K562 (cell line): ENCODE measurements at regions not wholly inside any gene's neighbourhood (a gene's known extent, or its start where the extent isn't known, plus 50 kb on each side); places are given as distances from the start of the nearest gene placed in this dataset.

ENCODE experiments used
- C11orf30 ChIP-seq: fragments of 450-650 bp; IDR thresholded peaks from 2 replicates; pipeline ENCODE4 v1.6.1; 2016; ENCODE audit warnings: low read depth, mild to moderate bottlenecking
- HES1 ChIP-seq: fragments of 450-650 bp; IDR thresholded peaks from 2 replicates; pipeline ENCODE4 v1.6.1; 2016; ENCODE audit warnings: low read depth, mild to moderate bottlenecking, moderate library complexity
- HMG20A ChIP-seq: fragments of 450-650 bp; formaldehyde crosslinking; conservative IDR thresholded peaks from 2 replicates; pipeline ENCODE4 v1.4.0; 2020; ENCODE audit warnings: mild to moderate bottlenecking, mixed read lengths
- JUND ChIP-seq, 2 experiments: IDR thresholded peaks; 2 replicates in 1 of 2; 3 replicates in 1 of 2; pipeline ENCODE4 v1.6.1; 2011; ENCODE audit warnings: borderline replicate concordance in 2 of 2, low read depth in 2 of 2, low read length in 2 of 2, improper control_type of control experiment in 1 of 2, missing biosample characterization in 1 of 2, missing genetic modification characterization in 1 of 2, missing genetic modification reagents in 1 of 2
- MAZ ChIP-seq, 2 experiments: fragments of 450-650 bp in 1 of 2; sonication (generic) in 1 of 2; formaldehyde crosslinking; IDR thresholded peaks in 1 of 2; conservative IDR thresholded peaks in 1 of 2; 2 replicates each; pipeline versions ENCODE4 v1.4.0 to v1.5.0; 2020; ENCODE audit warnings: mild to moderate bottlenecking in 1 of 2, missing genetic modification reagents in 1 of 2
- MTA1 ChIP-seq: fragments of 450-650 bp; IDR thresholded peaks from 2 replicates; pipeline ENCODE4 v1.6.1; 2017; ENCODE audit warnings: borderline replicate concordance
- NFE2 ChIP-seq: IDR thresholded peaks from 2 replicates; pipeline ENCODE4 v1.6.1; 2014; ENCODE audit warnings: antibody characterized with exemption, low read depth
- NFIC ChIP-seq: fragments of 450-650 bp; IDR thresholded peaks from 2 replicates; pipeline ENCODE4 v1.6.1; 2017; ENCODE audit warnings: mild to moderate bottlenecking, inconsistent platforms
- SMARCA5 ChIP-seq: fragments of 450-650 bp; IDR thresholded peaks from 2 replicates; pipeline ENCODE4 v1.6.1; 2016
- SMARCB1 ChIP-seq: IDR thresholded peaks from 2 replicates; pipeline ENCODE4 v1.6.1; 2011; ENCODE audit warnings: improper control_type of control experiment, low read depth; ENCODE audit not compliant: insufficient read length
- STAT5B ChIP-seq: fragments of 250-450 bp; sonication (Bioruptor Pico); IDR thresholded peaks from 2 replicates; pipeline ENCODE4 v1.8.0; 2021; ENCODE audit warnings: mild to moderate bottlenecking, inconsistent platforms
- THRA ChIP-seq: fragments of 450-650 bp; IDR thresholded peaks from 2 replicates; pipeline ENCODE4 v1.6.1; 2017; ENCODE audit warnings: mild to moderate bottlenecking, moderate library complexity
- TOE1 ChIP-seq, 2 experiments: fragments of 450-650 bp in 1 of 2; sonication (generic) in 1 of 2; formaldehyde crosslinking in 1 of 2; IDR thresholded peaks; 2 replicates each; pipeline versions ENCODE4 v1.7.1 to v1.8.0; 2016 to 2022; ENCODE audit warnings: borderline replicate concordance in 2 of 2, mild to moderate bottlenecking in 2 of 2, antibody characterized with exemption in 1 of 2, inconsistent platforms in 1 of 2, low read depth in 1 of 2, missing genetic modification reagents in 1 of 2, moderate library complexity in 1 of 2
- ZNF197 ChIP-seq: fragments of 200-800 bp; sonication (Bioruptor generic); IDR thresholded peaks from 2 replicates; pipeline ENCODE4 v1.6.1; 2016; ENCODE audit warnings: low read depth, missing genetic modification characterization, missing compliant biosample characterization
- ZNF224 ChIP-seq: sonication (generic); formaldehyde crosslinking; IDR thresholded peaks from 2 replicates; pipeline ENCODE4 v1.8.0; 2022; ENCODE audit warnings: mild to moderate bottlenecking, missing genetic modification reagents
- ZNF318 ChIP-seq, 2 experiments: fragments of 450-650 bp; IDR thresholded peaks; 2 replicates each; pipeline ENCODE4 v1.6.1; 2016; ENCODE audit warnings: mild to moderate bottlenecking in 2 of 2, borderline replicate concordance in 1 of 2, low read depth in 1 of 2, moderate library complexity in 1 of 2
- ZNF586 ChIP-seq: fragments of 450-650 bp; formaldehyde crosslinking; conservative IDR thresholded peaks from 2 replicates; pipeline ENCODE4 v1.4.0; 2020; ENCODE audit warnings: mild to moderate bottlenecking, moderate library complexity
- ZNF717 ChIP-seq: fragments of 250-450 bp; sonication (Bioruptor Pico); IDR thresholded peaks from 2 replicates; pipeline ENCODE4 v1.5.0; 2021
- ZNF75A ChIP-seq: fragments of 450-650 bp; formaldehyde crosslinking; IDR thresholded peaks from 2 replicates; pipeline ENCODE4 v1.4.0; 2020; ENCODE audit warnings: mild to moderate bottlenecking

GRCh38 chr3:101146946-101147345 is 153.7 kb upstream of the ABI3BP start (continued):
- TF ChIP-seq HES1 (no peak), ZNF75A (CRISPR knock-in tag) (no peak), HMG20A (CRISPR knock-in tag) (no peak), SMARCA5 (no peak), ZNF197 (no peak), ZNF717 (no peak), THRA (no peak), ZNF224 (CRISPR knock-in tag) (no peak), NFIC (no peak), ZNF318 (IDR thresholded peaks at IDR 0.05; ENCODE audit: borderline replicate concordance in 1 of 2, low read depth in 1 of 2) (no peak), ZNF586 (CRISPR knock-in tag) (no peak), MTA1 (no peak), STAT5B (CRISPR knock-in tag) (no peak), TOE1 (IDR thresholded peaks at IDR 0.05; ENCODE audit: borderline replicate concordance) (no peak), TOE1 (CRISPR knock-in tag; IDR thresholded peaks at IDR 0.05; ENCODE audit: borderline replicate concordance, low read depth) (no peak), SMARCB1 (no peak), MAZ (CRISPR knock-in tag; conservative IDR thresholded peaks at IDR 0.05 in 1 of 2, IDR thresholded peaks at IDR 0.05 in 1 of 2) (peak in 1 of 2 experiments; percentile 53; a peak in 2 of 4 replicates), JUND (IDR thresholded peaks at IDR 0.05; ENCODE audit: borderline replicate concordance, low read depth, low read length) (peak; percentile 38; the same call in 1 of the 2 replicates), JUND (tag; IDR thresholded peaks at IDR 0.05; ENCODE audit: borderline replicate concordance, low read depth, low read length) (peak; percentile 40; the same call in 1 of the 3 replicates), C11orf30 (no peak), NFE2 (no peak)
